IPS-NIHi7 (cell line): ENCODE measurements at regions not wholly inside any gene's neighbourhood (a gene's known extent, or its start where the extent isn't known, plus 50 kb on each side); places are given as distances from the start of the nearest gene placed in this dataset.

Experiments used
- DNase-seq: peaks from one replicate; pipeline ENCODE4 v3.0.0; 2012; ENCODE audit warnings: mixed read lengths; ENCODE audit errors: extremely low spot score

GRCh38 chr3:18046131-18046915 lies 303.9 kb upstream of the TBC1D5 start:
- no peak for DNase-seq

GRCh38 chr3:18044971-18045880 lies 302.8 kb upstream of the TBC1D5 start:
- no peak for DNase-seq

- no peak for DNase-seq
These were observed 301.8 kb upstream of the TBC1D5 start for GRCh38 chr3:18044191-18044590.

- DNase-seq, result no peak
These were observed 294.0 kb upstream of the TBC1D5 start for GRCh38 chr3:18036450-18036815.

GRCh38 chr3:18035641-18036449 lies 293.4 kb upstream of the TBC1D5 start:
- DNase-seq, result no peak

GRCh38 chr3:18033581-18034108 lies 291.2 kb upstream of the TBC1D5 start:
- DNase-seq, result no peak

- DNase-seq, result no peak
These were observed 288.0 kb upstream of the TBC1D5 start for GRCh38 chr3:18030371-18030870.

GRCh38 chr3:18027161-18027939 lies 284.9 kb upstream of the TBC1D5 start:
- DNase-seq, result no peak

- no peak for DNase-seq
These were observed 282.3 kb upstream of the TBC1D5 start for GRCh38 chr3:18024715-18025114.

GRCh38 chr3:18019161-18019495 lies 276.7 kb upstream of the TBC1D5 start:
- no peak for DNase-seq

GRCh38 chr3:18018491-18019160 lies 276.2 kb upstream of the TBC1D5 start:
- no peak for DNase-seq

GRCh38 chr3:18016366-18016765 lies 273.9 kb upstream of the TBC1D5 start:
- DNase-seq, result no peak

- no peak for DNase-seq
These were observed 270.5 kb upstream of the TBC1D5 start for GRCh38 chr3:18012933-18013332.

- no peak for DNase-seq
These were observed 270.0 kb upstream of the TBC1D5 start for GRCh38 chr3:18012436-18012835.

GRCh38 chr3:18011387-18011786 lies 269.0 kb upstream of the TBC1D5 start:
- no peak for DNase-seq

- DNase-seq, result no peak
These were observed 267.6 kb upstream of the TBC1D5 start for GRCh38 chr3:18010001-18010400.

- DNase-seq, result no peak
These were observed 266.4 kb upstream of the TBC1D5 start for GRCh38 chr3:18008706-18009368.

- no peak for DNase-seq
These were observed 265.5 kb upstream of the TBC1D5 start for GRCh38 chr3:18007980-18008379.

GRCh38 chr3:17995769-17996168 lies 253.3 kb upstream of the TBC1D5 start:
- no peak for DNase-seq

- no peak for DNase-seq
These were observed 251.7 kb upstream of the TBC1D5 start for GRCh38 chr3:17994167-17994566.
